ENCODE measurements at regions not wholly inside any gene's neighbourhood (a gene's known extent, or its start where the extent isn't known, plus 50 kb on each side); places are given as distances from the start of the nearest gene placed in this dataset.

DNA sequence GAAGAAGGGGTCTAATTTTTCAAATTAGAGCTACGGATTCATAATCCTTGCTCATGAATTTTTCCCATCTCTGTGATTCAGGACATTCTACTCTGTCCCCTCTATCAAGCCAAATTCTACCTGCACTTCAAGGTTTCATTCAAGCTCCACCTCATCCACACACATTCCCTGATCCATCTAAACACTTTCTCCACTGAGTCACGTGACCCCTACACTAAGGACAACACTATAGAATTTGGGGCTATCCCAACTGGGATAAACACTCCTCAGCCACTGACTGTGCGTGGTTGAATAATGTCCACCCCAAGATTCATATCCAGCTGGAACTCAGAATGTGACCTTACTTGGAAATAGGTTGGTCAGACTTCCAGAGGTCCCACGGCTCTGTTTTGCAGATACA lies 159.9 kb upstream of the ACVR2A start:
- TF ChIP-seq, protein P1, sequence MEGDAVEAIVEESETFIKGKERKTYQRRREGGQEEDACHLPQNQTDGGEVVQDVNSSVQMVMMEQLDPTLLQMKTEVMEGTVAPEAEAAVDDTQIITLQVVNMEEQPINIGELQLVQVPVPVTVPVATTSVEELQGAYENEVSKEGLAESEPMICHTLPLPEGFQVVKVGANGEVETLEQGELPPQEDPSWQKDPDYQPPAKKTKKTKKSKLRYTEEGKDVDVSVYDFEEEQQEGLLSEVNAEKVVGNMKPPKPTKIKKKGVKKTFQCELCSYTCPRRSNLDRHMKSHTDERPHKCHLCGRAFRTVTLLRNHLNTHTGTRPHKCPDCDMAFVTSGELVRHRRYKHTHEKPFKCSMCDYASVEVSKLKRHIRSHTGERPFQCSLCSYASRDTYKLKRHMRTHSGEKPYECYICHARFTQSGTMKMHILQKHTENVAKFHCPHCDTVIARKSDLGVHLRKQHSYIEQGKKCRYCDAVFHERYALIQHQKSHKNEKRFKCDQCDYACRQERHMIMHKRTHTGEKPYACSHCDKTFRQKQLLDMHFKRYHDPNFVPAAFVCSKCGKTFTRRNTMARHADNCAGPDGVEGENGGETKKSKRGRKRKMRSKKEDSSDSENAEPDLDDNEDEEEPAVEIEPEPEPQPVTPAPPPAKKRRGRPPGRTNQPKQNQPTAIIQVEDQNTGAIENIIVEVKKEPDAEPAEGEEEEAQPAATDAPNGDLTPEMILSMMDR (IDR thresholded peaks at IDR 0.05) = no peak
- TF ChIP-seq POLR2AphosphoS5 (IDR thresholded peaks at IDR 0.05; ENCODE audit: low read depth, low read length) (no peak), SIN3A (IDR thresholded peaks at IDR 0.05; ENCODE audit: borderline replicate concordance, insufficient read depth, low read depth, low read length) (no peak)
- TF ChIP-seq, protein P2, sequence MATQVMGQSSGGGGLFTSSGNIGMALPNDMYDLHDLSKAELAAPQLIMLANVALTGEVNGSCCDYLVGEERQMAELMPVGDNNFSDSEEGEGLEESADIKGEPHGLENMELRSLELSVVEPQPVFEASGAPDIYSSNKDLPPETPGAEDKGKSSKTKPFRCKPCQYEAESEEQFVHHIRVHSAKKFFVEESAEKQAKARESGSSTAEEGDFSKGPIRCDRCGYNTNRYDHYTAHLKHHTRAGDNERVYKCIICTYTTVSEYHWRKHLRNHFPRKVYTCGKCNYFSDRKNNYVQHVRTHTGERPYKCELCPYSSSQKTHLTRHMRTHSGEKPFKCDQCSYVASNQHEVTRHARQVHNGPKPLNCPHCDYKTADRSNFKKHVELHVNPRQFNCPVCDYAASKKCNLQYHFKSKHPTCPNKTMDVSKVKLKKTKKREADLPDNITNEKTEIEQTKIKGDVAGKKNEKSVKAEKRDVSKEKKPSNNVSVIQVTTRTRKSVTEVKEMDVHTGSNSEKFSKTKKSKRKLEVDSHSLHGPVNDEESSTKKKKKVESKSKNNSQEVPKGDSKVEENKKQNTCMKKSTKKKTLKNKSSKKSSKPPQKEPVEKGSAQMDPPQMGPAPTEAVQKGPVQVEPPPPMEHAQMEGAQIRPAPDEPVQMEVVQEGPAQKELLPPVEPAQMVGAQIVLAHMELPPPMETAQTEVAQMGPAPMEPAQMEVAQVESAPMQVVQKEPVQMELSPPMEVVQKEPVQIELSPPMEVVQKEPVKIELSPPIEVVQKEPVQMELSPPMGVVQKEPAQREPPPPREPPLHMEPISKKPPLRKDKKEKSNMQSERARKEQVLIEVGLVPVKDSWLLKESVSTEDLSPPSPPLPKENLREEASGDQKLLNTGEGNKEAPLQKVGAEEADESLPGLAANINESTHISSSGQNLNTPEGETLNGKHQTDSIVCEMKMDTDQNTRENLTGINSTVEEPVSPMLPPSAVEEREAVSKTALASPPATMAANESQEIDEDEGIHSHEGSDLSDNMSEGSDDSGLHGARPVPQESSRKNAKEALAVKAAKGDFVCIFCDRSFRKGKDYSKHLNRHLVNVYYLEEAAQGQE (IDR thresholded peaks at IDR 0.05; ENCODE audit: insufficient read depth in 1 of 2, low read depth in 2 of 2, low read length in 1 of 2) = no peak
